ENCODE measurements at regions not wholly inside any gene's neighbourhood (a gene's known extent, or its start where the extent isn't known, plus 50 kb on each side); places are given as distances from the start of the nearest gene placed in this dataset.

DNA sequence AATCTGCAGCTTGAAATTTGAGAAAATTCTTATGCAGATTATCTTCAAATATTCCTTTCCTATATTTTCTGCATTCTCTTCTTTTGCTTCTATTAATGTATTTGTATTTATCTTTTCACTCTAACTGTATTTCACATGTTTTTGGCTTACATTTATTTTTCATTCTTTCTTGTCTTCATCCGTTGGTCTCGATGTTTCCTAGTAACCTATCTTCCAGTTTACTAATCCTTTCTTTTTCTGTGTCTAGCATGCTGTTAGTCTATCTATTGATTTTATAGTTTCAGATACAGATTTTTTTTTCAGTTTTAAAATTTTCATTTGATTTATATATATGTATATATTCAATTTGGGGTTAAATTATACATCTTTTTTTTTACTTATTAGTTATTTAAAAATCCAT, 556.2 kb downstream of the RFPL4B start (continued):
- TF ChIP-seq, protein P1, sequence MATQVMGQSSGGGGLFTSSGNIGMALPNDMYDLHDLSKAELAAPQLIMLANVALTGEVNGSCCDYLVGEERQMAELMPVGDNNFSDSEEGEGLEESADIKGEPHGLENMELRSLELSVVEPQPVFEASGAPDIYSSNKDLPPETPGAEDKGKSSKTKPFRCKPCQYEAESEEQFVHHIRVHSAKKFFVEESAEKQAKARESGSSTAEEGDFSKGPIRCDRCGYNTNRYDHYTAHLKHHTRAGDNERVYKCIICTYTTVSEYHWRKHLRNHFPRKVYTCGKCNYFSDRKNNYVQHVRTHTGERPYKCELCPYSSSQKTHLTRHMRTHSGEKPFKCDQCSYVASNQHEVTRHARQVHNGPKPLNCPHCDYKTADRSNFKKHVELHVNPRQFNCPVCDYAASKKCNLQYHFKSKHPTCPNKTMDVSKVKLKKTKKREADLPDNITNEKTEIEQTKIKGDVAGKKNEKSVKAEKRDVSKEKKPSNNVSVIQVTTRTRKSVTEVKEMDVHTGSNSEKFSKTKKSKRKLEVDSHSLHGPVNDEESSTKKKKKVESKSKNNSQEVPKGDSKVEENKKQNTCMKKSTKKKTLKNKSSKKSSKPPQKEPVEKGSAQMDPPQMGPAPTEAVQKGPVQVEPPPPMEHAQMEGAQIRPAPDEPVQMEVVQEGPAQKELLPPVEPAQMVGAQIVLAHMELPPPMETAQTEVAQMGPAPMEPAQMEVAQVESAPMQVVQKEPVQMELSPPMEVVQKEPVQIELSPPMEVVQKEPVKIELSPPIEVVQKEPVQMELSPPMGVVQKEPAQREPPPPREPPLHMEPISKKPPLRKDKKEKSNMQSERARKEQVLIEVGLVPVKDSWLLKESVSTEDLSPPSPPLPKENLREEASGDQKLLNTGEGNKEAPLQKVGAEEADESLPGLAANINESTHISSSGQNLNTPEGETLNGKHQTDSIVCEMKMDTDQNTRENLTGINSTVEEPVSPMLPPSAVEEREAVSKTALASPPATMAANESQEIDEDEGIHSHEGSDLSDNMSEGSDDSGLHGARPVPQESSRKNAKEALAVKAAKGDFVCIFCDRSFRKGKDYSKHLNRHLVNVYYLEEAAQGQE (IDR thresholded peaks at IDR 0.05; ENCODE audit: low read depth) = no peak
- no peak for TF ChIP-seq JUND (IDR thresholded peaks at IDR 0.05)
- no peak for TF ChIP-seq SRF (IDR thresholded peaks at IDR 0.05; ENCODE audit: low read depth)
- no peak for TF ChIP-seq POLR2A (IDR thresholded peaks at IDR 0.05; ENCODE audit: borderline replicate concordance, extremely low read depth, insufficient read depth, insufficient read length)
- no peak for TF ChIP-seq CBX3 (IDR thresholded peaks at IDR 0.05; ENCODE audit: low read depth)
- TF ChIP-seq, protein P2, sequence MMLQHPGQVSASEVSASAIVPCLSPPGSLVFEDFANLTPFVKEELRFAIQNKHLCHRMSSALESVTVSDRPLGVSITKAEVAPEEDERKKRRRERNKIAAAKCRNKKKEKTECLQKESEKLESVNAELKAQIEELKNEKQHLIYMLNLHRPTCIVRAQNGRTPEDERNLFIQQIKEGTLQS (IDR thresholded peaks at IDR 0.05) = no peak
- TF ChIP-seq, protein P3, sequence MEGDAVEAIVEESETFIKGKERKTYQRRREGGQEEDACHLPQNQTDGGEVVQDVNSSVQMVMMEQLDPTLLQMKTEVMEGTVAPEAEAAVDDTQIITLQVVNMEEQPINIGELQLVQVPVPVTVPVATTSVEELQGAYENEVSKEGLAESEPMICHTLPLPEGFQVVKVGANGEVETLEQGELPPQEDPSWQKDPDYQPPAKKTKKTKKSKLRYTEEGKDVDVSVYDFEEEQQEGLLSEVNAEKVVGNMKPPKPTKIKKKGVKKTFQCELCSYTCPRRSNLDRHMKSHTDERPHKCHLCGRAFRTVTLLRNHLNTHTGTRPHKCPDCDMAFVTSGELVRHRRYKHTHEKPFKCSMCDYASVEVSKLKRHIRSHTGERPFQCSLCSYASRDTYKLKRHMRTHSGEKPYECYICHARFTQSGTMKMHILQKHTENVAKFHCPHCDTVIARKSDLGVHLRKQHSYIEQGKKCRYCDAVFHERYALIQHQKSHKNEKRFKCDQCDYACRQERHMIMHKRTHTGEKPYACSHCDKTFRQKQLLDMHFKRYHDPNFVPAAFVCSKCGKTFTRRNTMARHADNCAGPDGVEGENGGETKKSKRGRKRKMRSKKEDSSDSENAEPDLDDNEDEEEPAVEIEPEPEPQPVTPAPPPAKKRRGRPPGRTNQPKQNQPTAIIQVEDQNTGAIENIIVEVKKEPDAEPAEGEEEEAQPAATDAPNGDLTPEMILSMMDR (IDR thresholded peaks at IDR 0.05 in 2 of 3, conservative IDR thresholded peaks at IDR 0.05 in 1 of 3; ENCODE audit: borderline replicate concordance in 1 of 3, insufficient read depth in 1 of 3, low read depth in 2 of 3, low read length in 2 of 3) = no peak
- TF ChIP-seq RAD21 (IDR thresholded peaks at IDR 0.05; ENCODE audit: low read depth) = no peak
- no peak for TF ChIP-seq EGR1 (IDR thresholded peaks at IDR 0.05; ENCODE audit: low read depth)

DNA sequence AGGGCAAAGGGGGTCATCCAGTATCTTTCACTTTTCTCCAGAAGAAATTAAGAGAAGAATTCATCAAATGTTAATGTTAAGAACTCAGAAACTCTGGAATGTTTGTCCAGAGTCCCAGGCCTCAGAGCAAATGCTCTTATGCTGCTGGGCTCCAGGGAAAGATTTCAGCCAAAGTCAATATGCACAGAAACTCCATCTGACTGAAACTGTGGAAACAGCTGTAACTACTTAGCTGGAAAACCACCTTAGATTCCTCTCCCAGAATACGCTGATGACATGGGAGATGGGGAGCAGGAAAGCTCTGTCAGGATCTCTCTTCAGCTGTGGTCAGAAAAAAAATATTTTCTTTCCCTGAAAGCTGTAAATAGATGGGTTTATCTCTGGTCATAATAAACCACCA, 559.6 kb downstream of the RFPL4B start:
- Histone ChIP-seq H4K20me1 (ENCODE audit: insufficient read depth) (no peaks in the 10 kb centered on the region), H3K79me2 (ENCODE audit: insufficient read depth, low read length) (no peaks in the 10 kb centered on the region), H3K36me3 (ENCODE audit: control insufficient read depth in 1 of 2, insufficient read depth in 2 of 2, low read length in 2 of 2) (no peaks in the 10 kb centered on the region), H2AFZ (ENCODE audit: low read depth, low read length, poor library complexity, severe bottlenecking) (no peak overlapping the region), H3K9ac (ENCODE audit: low read length) (no peak overlapping the region), H3K9me3 (ENCODE audit: control insufficient read depth in 1 of 2, insufficient read depth in 1 of 2, low read depth in 1 of 2, low read length in 2 of 2) (no peaks in the 10 kb centered on the region), H3K27ac (ENCODE audit: low read depth, low read length) (no peak overlapping the region), H3K9me2 (ENCODE audit: insufficient read depth) (no peaks in the 10 kb centered on the region), H3K4me3 (replicated peaks in 1 of 2; ENCODE audit: low read depth in 1 of 2, low read length in 2 of 2) (no peak overlapping the region), H3K4me2 (ENCODE audit: low read length) (no peak overlapping the region), H3K4me1 (ENCODE audit: control insufficient read depth in 1 of 2, insufficient read depth in 2 of 2, low read length in 2 of 2) (no peaks in the 10 kb centered on the region), H3K27me3 (ENCODE audit: insufficient read depth, low read length) (no peaks in the 10 kb centered on the region)
- ChIA-PET POLR2A (no interaction called here), CTCF (no interaction called here), RAD21 (ENCODE audit: low non-redundant PET in 1 of 2, low total read pairs in 2 of 2, uncharacterized antibody in 2 of 2, unreplicated experiment in 2 of 2) (no interaction called here)
- BruUV-seq (replicated peaks) = no TSS peak
- ATAC-seq (no peak), DNase-seq (ENCODE audit: low read depth, low spot score) (no peak)
- intact Hi-C loops (cut with micrococcal nuclease) = no loop called here
- TF ChIP-seq, protein P2 (IDR thresholded peaks at IDR 0.05) = no peak
- TF ChIP-seq SP1 (IDR thresholded peaks at IDR 0.05; ENCODE audit: low read depth) (no peak), TCF7L2 (IDR thresholded peaks at IDR 0.05; ENCODE audit: borderline replicate concordance, extremely low read depth, insufficient read depth, insufficient read length) (no peak), CEBPB (IDR thresholded peaks at IDR 0.05; ENCODE audit: low read depth) (no peak), EZH2phosphoT487 (IDR thresholded peaks at IDR 0.05; ENCODE audit: borderline replicate concordance) (no peak), ELF1 (IDR thresholded peaks at IDR 0.05; ENCODE audit: borderline replicate concordance, low read depth) (no peak), SIN3A (IDR thresholded peaks at IDR 0.05; ENCODE audit: low read depth) (no peak), YY1 (IDR thresholded peaks at IDR 0.05; ENCODE audit: extremely low read depth, insufficient replicate concordance, low read depth, low read length) (no peak), FOSL1 (IDR thresholded peaks at IDR 0.05; ENCODE audit: low read depth) (no peak)
- TF ChIP-seq, protein P4, sequence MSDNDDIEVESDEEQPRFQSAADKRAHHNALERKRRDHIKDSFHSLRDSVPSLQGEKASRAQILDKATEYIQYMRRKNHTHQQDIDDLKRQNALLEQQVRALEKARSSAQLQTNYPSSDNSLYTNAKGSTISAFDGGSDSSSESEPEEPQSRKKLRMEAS (IDR thresholded peaks at IDR 0.05) = no peak
- TF ChIP-seq, protein P3 (IDR thresholded peaks at IDR 0.05 in 2 of 3, conservative IDR thresholded peaks at IDR 0.05 in 1 of 3; ENCODE audit: borderline replicate concordance in 1 of 3, insufficient read depth in 1 of 3, low read depth in 2 of 3, low read length in 2 of 3) = no peak
